Ishikawa (cell line): ENCODE measurements at regions not wholly inside any gene's neighbourhood (a gene's known extent, or its start where the extent isn't known, plus 50 kb on each side); places are given as distances from the start of the nearest gene placed in this dataset.

Experiments
- CEBPB ChIP-seq: IDR thresholded peaks from 2 replicates; pipeline ENCODE4 v1.6.1; 2012
- EGR1 ChIP-seq: IDR thresholded peaks from 2 replicates; pipeline ENCODE4 v1.6.1; 2012
- EP300 ChIP-seq: IDR thresholded peaks from 2 replicates; pipeline ENCODE4 v1.6.1; 2012; ENCODE audit warnings: borderline replicate concordance
- RAD21 ChIP-seq: IDR thresholded peaks from 2 replicates; pipeline ENCODE4 v1.6.1; 2012; ENCODE audit warnings: low read depth
- TF ChIP-seq, protein P1 (sequence below): IDR thresholded peaks from 2 replicates; pipeline ENCODE4 v1.6.1; 2012

GRCh38 chr2:148594216-148594615, 50.3 kb upstream of the EPC2 start:
- no peak for TF ChIP-seq EGR1
- TF ChIP-seq CEBPB = no peak
- no peak for TF ChIP-seq RAD21
- no peak for TF ChIP-seq EP300
- TF ChIP-seq, protein P1, sequence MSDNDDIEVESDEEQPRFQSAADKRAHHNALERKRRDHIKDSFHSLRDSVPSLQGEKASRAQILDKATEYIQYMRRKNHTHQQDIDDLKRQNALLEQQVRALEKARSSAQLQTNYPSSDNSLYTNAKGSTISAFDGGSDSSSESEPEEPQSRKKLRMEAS = no peak
